Natural killer cell (primary cell): ENCODE measurements at regions not wholly inside any gene's neighbourhood (a gene's known extent, or its start where the extent isn't known, plus 50 kb on each side); places are given as distances from the start of the nearest gene placed in this dataset.
"Not testable (repeated sequence)": the region's sequence is repeated elsewhere in the genome, so short reads cannot be mapped to it uniquely, and the experiment has no call there.

Experiments
- ATAC-seq, 3 donors: fragments of 150-1000 bp in 2 of 3; fragments of 200-7000 bp in 1 of 3; cut with Tn5 transposase; 1 replicate in 1 of 3; 2 replicates in 2 of 3; pipeline ENCODE4 v1.10.0; 2021; ENCODE audit warnings: mild to moderate bottlenecking in 2 of 3, moderate library complexity in 2 of 3
- DNase-seq, 2 donors: peaks; one replicate each; pipeline versions ENCODE4 v3.0.0 to v3.0.0-alpha.2; 2013 to 2021; ENCODE audit warnings: mixed read lengths in 1 of 2
- H3K27ac ChIP-seq: one replicate; pipeline ENCODE4 v1.5.1; 2013; ENCODE audit warnings: mild to moderate bottlenecking, low read length
- H3K27me3 ChIP-seq: one replicate; pipeline ENCODE4 v1.6.1; 2013; ENCODE audit warnings: low read length; ENCODE audit not compliant: control insufficient read depth, insufficient read depth
- H3K36me3 ChIP-seq: one replicate; pipeline ENCODE4 v1.6.1; 2013; ENCODE audit warnings: low read length; ENCODE audit not compliant: control insufficient read depth, insufficient read depth
- H3K4me1 ChIP-seq: one replicate; pipeline ENCODE4 v1.6.1; 2013; ENCODE audit warnings: low read length; ENCODE audit not compliant: control insufficient read depth, insufficient read depth
- H3K4me3 ChIP-seq: one replicate; pipeline ENCODE4 v1.5.1; 2013; ENCODE audit warnings: low read length
- H3K9me3 ChIP-seq: one replicate; pipeline ENCODE4 v1.6.1; 2013; ENCODE audit warnings: low read length; ENCODE audit not compliant: control insufficient read depth, insufficient read depth
- H3K27ac Mint-ChIP-seq, 2 donors: one replicate each; pipeline ENCODE4 v1.8.0; 2022; ENCODE audit warnings: mild to moderate bottlenecking in 2 of 2, mixed read lengths in 2 of 2, moderate library complexity in 1 of 2
- H3K27me3 Mint-ChIP-seq, 2 donors: one replicate each; pipeline ENCODE4 v1.8.0; 2022; ENCODE audit warnings: low read depth in 2 of 2, mixed read lengths in 2 of 2
- H3K36me3 Mint-ChIP-seq: one replicate; pipeline ENCODE4 v1.8.0; 2022; ENCODE audit warnings: mixed read lengths
- H3K4me1 Mint-ChIP-seq, 2 donors: one replicate each; pipeline ENCODE4 v1.8.0; 2022; ENCODE audit warnings: mixed read lengths in 2 of 2
- H3K4me3 Mint-ChIP-seq: one replicate; pipeline ENCODE4 v1.8.0; 2022; ENCODE audit warnings: mild to moderate bottlenecking, moderate library complexity, mixed read lengths
- H3K9me3 Mint-ChIP-seq, 2 donors: one replicate each; pipeline ENCODE4 v1.8.0; 2022; ENCODE audit warnings: mixed read lengths in 2 of 2
- WGBS: methylation state at CpG from one replicate; pipeline ENCODE4 v1.1.7; 2013; ENCODE audit warnings: missing lambda C conversion rate; ENCODE audit not compliant: insufficient coverage; 5-methylcytosine and 5-hydroxymethylcytosine counted together
- intact Hi-C: fragments of 100-400 bp; cut with micrococcal nuclease; formaldehyde crosslinking; loops from one replicate; pipeline ENCODE4 v1.14.2; 2022
- TF ChIP-seq, protein P1 (sequence below): fragments of 200-600 bp; IDR thresholded peaks from one replicate; pipeline ENCODE4 v1.8.0; 2022; ENCODE audit warnings: antibody characterized with exemption

DNA sequence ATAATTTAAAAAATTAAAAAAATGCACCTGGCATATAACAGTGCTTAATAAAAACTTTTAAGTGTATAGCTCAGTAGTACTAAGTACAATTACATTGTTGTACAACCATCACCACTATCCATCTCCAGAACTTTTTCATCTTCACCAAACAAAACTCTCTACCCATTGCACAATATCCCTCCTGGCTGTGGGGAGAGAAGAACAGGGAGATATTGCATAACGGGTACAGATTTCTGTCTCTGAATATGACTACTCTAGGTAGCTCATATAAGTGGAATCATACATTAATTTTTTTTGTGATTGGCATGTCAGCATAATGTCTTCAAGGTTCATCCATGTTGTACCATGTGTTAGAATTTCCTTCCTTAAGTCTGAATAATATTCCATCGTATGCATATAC, 91.0 kb upstream of the PLAAT1 start:
- no peaks in the 10 kb centered on the region for H3K36me3 Mint-ChIP-seq
- TF ChIP-seq, protein P1, sequence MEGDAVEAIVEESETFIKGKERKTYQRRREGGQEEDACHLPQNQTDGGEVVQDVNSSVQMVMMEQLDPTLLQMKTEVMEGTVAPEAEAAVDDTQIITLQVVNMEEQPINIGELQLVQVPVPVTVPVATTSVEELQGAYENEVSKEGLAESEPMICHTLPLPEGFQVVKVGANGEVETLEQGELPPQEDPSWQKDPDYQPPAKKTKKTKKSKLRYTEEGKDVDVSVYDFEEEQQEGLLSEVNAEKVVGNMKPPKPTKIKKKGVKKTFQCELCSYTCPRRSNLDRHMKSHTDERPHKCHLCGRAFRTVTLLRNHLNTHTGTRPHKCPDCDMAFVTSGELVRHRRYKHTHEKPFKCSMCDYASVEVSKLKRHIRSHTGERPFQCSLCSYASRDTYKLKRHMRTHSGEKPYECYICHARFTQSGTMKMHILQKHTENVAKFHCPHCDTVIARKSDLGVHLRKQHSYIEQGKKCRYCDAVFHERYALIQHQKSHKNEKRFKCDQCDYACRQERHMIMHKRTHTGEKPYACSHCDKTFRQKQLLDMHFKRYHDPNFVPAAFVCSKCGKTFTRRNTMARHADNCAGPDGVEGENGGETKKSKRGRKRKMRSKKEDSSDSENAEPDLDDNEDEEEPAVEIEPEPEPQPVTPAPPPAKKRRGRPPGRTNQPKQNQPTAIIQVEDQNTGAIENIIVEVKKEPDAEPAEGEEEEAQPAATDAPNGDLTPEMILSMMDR, result no peak
- H3K9me3 Mint-ChIP-seq, result no peaks in the 10 kb centered on the region
- H3K27ac ChIP-seq, result no peak overlapping the region
- no peaks in the 10 kb centered on the region for H3K9me3 ChIP-seq
- WGBS, result 80% methylated on average over 1 of the region's 2 CpGs
- ATAC-seq (no peak), DNase-seq (no peak)
- intact Hi-C loops, result no loop called here
- no peaks in the 10 kb centered on the region for H3K36me3 ChIP-seq
- H3K4me1 Mint-ChIP-seq, result no peaks in the 10 kb centered on the region
- no peak overlapping the region for H3K4me3 Mint-ChIP-seq
- H3K4me1 ChIP-seq, result no peaks in the 10 kb centered on the region
- H3K27me3 Mint-ChIP-seq, result no peaks in the 10 kb centered on the region
- H3K27ac Mint-ChIP-seq, result no peak overlapping the region
- no peak overlapping the region for H3K4me3 ChIP-seq
- H3K27me3 ChIP-seq, result no peaks in the 10 kb centered on the region

- DNase-seq, ATAC-seq, H3K27ac Mint-ChIP-seq, H3K4me1 ChIP-seq, intact Hi-C loops, H3K4me1 Mint-ChIP-seq, H3K27me3 Mint-ChIP-seq, H3K9me3 ChIP-seq, H3K36me3 ChIP-seq, H3K27ac ChIP-seq, H3K9me3 Mint-ChIP-seq, H3K36me3 Mint-ChIP-seq, H3K4me3 Mint-ChIP-seq, H3K4me3 ChIP-seq, H3K27me3 ChIP-seq: not testable (repeated sequence)
- 91% methylated on average over 3 of the region's 3 CpGs for WGBS
Observed at GRCh38 chr3:193155044-193155781, 85.8 kb upstream of the PLAAT1 start.

- intact Hi-C loops, result no loop called here
- ATAC-seq, result no peak
- H3K4me3 ChIP-seq, result no peak overlapping the region
- no peaks in the 10 kb centered on the region for H3K27me3 ChIP-seq
- 77% methylated on average over 7 of the region's 11 CpGs for WGBS
- H3K4me1 ChIP-seq, result no peaks in the 10 kb centered on the region
- H3K27ac ChIP-seq, result no peak overlapping the region
- no peak for DNase-seq
- H3K27ac Mint-ChIP-seq, result no peak overlapping the region
- peaks cover 0 to 3% of the 10 kb centered on the region in 2 donors for H3K9me3 Mint-ChIP-seq
- H3K36me3 ChIP-seq, result no peaks in the 10 kb centered on the region
- H3K4me3 Mint-ChIP-seq, result no peak overlapping the region
- no peaks in the 10 kb centered on the region for H3K4me1 Mint-ChIP-seq
- no peaks in the 10 kb centered on the region for H3K27me3 Mint-ChIP-seq
- H3K9me3 ChIP-seq, result no peaks in the 10 kb centered on the region
- TF ChIP-seq, protein P1, result no peak
- H3K36me3 Mint-ChIP-seq, result no peaks in the 10 kb centered on the region
Observed at GRCh38 chr3:193157051-193157450, 84.0 kb upstream of the PLAAT1 start.

DNA sequence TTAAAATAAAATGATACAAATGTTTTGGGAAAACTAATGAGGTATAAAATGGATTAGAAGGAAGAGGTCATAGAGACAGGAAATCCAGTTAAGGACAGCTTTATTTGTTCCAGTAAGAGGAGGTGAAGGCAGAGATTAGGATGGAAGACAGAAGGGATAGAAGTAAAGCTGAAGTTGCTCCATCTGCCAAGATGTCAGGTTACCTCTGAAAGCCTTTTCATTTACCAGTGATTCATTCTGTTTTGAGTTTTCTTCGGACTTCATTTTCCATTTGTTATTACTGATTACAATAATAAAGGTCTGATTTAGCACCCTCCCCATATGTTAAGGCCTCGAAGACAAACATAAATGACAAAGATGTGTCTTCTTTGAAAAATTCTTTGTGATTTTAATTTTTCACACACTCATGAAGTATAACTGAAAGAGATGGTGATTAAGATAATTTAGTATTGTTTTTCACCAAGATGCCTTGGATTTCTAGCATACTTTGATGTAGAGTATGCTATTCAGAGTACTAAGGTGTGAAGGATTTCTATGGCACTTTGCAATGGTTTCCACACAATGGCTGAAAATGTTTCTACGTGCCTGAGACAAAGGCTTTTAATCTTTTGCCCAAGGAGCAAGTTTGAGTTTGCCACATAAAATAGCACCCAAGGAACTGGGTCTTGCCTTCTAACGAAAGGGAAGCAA, 75.4 kb upstream of the PLAAT1 start:
- TF ChIP-seq, protein P1, result no peak
- Mint-ChIP-seq H3K4me1 (no peaks in the 10 kb centered on the region), H3K4me3 (no peak overlapping the region), H3K9me3 (peaks cover 0 to 4% of the 10 kb centered on the region in 2 donors), H3K27me3 (no peaks in the 10 kb centered on the region), H3K36me3 (no peaks in the 10 kb centered on the region), H3K27ac (no peak overlapping the region)
- Histone ChIP-seq H3K4me1 (no peaks in the 10 kb centered on the region), H3K9me3 (no peaks in the 10 kb centered on the region), H3K4me3 (no peak overlapping the region), H3K36me3 (no peaks in the 10 kb centered on the region), H3K27ac (no peak overlapping the region), H3K27me3 (no peaks in the 10 kb centered on the region)
- DNase-seq, result no peak
- 78% methylated on average over 1 of the region's 4 CpGs for WGBS
- intact Hi-C loops, result no loop called here
- no peak for ATAC-seq
